ENCODE measurements at regions not wholly inside any gene's neighbourhood (a gene's known extent, or its start where the extent isn't known, plus 50 kb on each side); places are given as distances from the start of the nearest gene placed in this dataset. TPM values are rescaled to one million over a fixed set of nuclear protein-coding genes. Genes with fewer than 3 reads are reported as not detected.

DNA sequence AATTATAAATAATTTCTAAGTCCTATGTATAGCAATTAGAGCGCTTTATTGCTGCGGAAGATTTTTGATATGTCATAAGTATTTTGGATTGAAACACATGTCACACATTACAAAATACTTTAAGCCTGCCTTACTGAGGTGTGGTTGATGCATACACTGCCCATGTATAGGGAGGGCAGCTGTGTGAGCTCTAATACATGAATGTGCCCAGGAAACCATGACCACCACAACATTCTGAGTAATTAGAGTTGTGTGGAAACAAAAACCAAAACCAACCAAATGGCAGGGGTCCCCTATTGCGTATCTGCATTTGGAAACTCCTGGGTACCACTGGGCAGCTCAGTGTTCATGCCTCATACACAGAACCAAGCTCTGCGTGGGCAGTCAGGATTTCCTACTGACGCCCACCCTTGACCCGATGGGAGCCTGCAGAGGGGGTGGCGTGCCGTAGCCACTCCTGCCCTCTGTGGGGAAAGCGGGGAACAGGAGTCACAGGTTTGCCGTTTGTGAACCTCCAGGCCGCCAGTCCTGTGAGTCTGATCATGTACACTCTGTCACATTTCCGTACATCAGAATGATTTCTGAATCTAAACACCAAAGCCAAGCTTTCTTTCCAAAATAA is 50.9 kb upstream of the PDE10A start:
- no peak overlapping the region for H3K27ac ChIP-seq (ENCODE audit: low read length in 2 of 2)
- WGBS (ENCODE audit: insufficient coverage), result 93% methylated on average over 10 of the region's 12 CpGs
- no peaks in the 10 kb centered on the region for H3K4me1 Mint-ChIP-seq
- TF ChIP-seq CTCF (IDR thresholded peaks at IDR 0.05) (no peak), EZH2 (IDR thresholded peaks at IDR 0.05; ENCODE audit: borderline replicate concordance, insufficient read depth, low read depth, low read length, poor library complexity, severe bottlenecking) (no peak)
- H3K27me3 Mint-ChIP-seq, result peaks cover 6% of the 10 kb centered on the region
- ATAC-seq (ENCODE audit: low read depth) (no peak), DNase-seq (no peak)
- no peak overlapping the region for H3K4me2 ChIP-seq (replicated peaks; ENCODE audit: low read depth, low read length, poor library complexity, severe bottlenecking)
- H4K20me1 ChIP-seq (ENCODE audit: control insufficient read depth, insufficient read depth, low read length, poor library complexity, severe bottlenecking), result no peaks in the 10 kb centered on the region
- intact Hi-C loops (cut with micrococcal nuclease), result no loop called here
- H3K79me2 ChIP-seq (ENCODE audit: control insufficient read depth, insufficient read depth, low read length), result no peaks in the 10 kb centered on the region
- H3K4me3 ChIP-seq (ENCODE audit: control extremely low read depth in 1 of 5, extremely low read depth in 1 of 5, insufficient read depth in 1 of 5, low read depth in 2 of 5, low read length in 4 of 5), result no peak overlapping the region
- H3K4me1 ChIP-seq (ENCODE audit: control insufficient read depth in 2 of 2, insufficient read depth in 2 of 2, low read length in 2 of 2), result no peaks in the 10 kb centered on the region
- H3K4me3 Mint-ChIP-seq, result no peak overlapping the region
- ChIA-PET CTCF (no interaction called here), POLR2A (no interaction called here)
- no peaks in the 10 kb centered on the region for H3K36me3 ChIP-seq (replicated peaks in 1 of 2; ENCODE audit: control extremely low read depth in 1 of 2, control insufficient read depth in 1 of 2, extremely low read depth in 1 of 2, insufficient read depth in 2 of 2, low read length in 1 of 2)
- H2AFZ ChIP-seq (ENCODE audit: insufficient read depth, low read depth, low read length, poor library complexity, severe bottlenecking), result no peak overlapping the region
- H3K27me3 ChIP-seq (replicated peaks in 1 of 4; ENCODE audit: control extremely low read depth in 1 of 4, control insufficient read depth in 3 of 4, insufficient read depth in 4 of 4, low read length in 3 of 4), result no peaks in the 10 kb centered on the region
- H3K9me3 ChIP-seq (ENCODE audit: control extremely low read depth in 1 of 3, control insufficient read depth in 2 of 3, insufficient read depth in 1 of 3, low read length in 2 of 3), result peaks cover 0 to 16% (median 0%) of the 10 kb centered on the region in 3 donors
- H3K27ac Mint-ChIP-seq, result no peak overlapping the region
- H3K9me3 Mint-ChIP-seq (ENCODE audit: insufficient read depth), result no peaks in the 10 kb centered on the region
- no peak overlapping the region for H3K9ac ChIP-seq (ENCODE audit: low read length)

Small RNA genes lying in the stretch of these regions (small RNA-seq; reads per million reads assigned to genes)
- not detected for gene RNU6-730P (ENCODE audit: insufficient read length, low read depth, low replicate concordance)

Measured in B cell (primary cell).